Upper lobe of left lung (tissue), 4 donors: ENCODE measurements at regions not wholly inside any gene's neighbourhood (a gene's known extent, or its start where the extent isn't known, plus 50 kb on each side); places are given as distances from the start of the nearest gene placed in this dataset.

Source experiments
- EP300 ChIP-seq, 4 donors: sonication (generic); formaldehyde crosslinking; IDR thresholded peaks; one replicate each; pipeline ENCODE4 v1.5.1; 2017; ENCODE audit warnings: antibody characterized with exemption in 4 of 4, control low read depth in 2 of 4
- POLR2A ChIP-seq, 4 donors: fragments of 450-650 bp; IDR thresholded peaks; one replicate each; pipeline ENCODE4 v1.5.1; 2016 to 2017; ENCODE audit warnings: antibody characterized with exemption in 4 of 4, mild to moderate bottlenecking in 2 of 4
- TF ChIP-seq, protein P1 (sequence below), 6 experiments: fragments of 450-650 bp in 4 of 6; fragments of 200-600 bp in 2 of 6; sonication (generic) in 2 of 6; IDR thresholded peaks; one replicate each; pipeline ENCODE4 v1.5.1; 2016 to 2019; ENCODE audit warnings: antibody characterized with exemption in 6 of 6

DNA sequence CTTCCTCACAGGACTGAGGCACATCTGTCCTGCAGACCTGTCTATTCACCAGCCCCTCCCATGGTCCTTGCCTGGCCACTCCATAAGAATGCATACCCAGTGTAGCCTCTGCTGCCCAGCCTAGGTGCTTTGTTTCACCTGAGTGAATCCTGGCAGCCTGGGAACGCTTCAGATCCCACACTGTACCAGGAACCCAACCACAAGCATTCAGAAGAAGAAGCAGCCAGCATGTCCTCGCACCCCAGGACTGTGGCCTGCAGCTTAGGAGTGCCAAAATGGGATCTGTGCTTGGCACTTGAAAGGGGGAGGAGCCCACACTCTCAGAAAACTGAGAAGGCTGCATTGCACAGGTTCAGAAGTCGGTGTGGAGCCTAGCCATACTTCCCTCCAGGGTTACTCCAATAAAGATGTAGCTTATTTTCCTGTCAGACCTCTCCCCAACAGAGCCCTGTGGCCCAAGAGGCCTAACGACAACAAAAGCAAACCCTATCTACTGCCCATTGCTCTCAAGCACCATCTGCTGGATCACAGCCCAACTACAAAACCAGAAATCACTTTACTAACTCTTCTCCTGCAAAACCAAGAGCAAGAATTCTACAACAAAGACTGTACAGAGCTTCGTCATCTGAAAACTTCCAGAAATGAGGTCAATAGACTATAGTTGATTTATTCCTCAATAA is 923.1 kb upstream of the NEGR1 start:
- TF ChIP-seq, protein P1, sequence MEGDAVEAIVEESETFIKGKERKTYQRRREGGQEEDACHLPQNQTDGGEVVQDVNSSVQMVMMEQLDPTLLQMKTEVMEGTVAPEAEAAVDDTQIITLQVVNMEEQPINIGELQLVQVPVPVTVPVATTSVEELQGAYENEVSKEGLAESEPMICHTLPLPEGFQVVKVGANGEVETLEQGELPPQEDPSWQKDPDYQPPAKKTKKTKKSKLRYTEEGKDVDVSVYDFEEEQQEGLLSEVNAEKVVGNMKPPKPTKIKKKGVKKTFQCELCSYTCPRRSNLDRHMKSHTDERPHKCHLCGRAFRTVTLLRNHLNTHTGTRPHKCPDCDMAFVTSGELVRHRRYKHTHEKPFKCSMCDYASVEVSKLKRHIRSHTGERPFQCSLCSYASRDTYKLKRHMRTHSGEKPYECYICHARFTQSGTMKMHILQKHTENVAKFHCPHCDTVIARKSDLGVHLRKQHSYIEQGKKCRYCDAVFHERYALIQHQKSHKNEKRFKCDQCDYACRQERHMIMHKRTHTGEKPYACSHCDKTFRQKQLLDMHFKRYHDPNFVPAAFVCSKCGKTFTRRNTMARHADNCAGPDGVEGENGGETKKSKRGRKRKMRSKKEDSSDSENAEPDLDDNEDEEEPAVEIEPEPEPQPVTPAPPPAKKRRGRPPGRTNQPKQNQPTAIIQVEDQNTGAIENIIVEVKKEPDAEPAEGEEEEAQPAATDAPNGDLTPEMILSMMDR (IDR thresholded peaks at IDR 0.05), result no peak
- TF ChIP-seq POLR2A (IDR thresholded peaks at IDR 0.05), result no peak
- TF ChIP-seq EP300 (IDR thresholded peaks at IDR 0.05), result no peak
